22Rv1 (cell line): ENCODE measurements at regions not wholly inside any gene's neighbourhood (a gene's known extent, or its start where the extent isn't known, plus 50 kb on each side); places are given as distances from the start of the nearest gene placed in this dataset.

Source experiments
- ZFX ChIP-seq: fragments of 450-650 bp; IDR thresholded peaks from 2 replicates; pipeline ENCODE4 v1.6.1; 2017; ENCODE audit warnings: antibody characterized with exemption, borderline replicate concordance
- TF ChIP-seq, protein P1 (sequence below): fragments of 450-650 bp; IDR thresholded peaks from 2 replicates; pipeline ENCODE4 v1.5.1; 2017; ENCODE audit warnings: mild to moderate bottlenecking

DNA sequence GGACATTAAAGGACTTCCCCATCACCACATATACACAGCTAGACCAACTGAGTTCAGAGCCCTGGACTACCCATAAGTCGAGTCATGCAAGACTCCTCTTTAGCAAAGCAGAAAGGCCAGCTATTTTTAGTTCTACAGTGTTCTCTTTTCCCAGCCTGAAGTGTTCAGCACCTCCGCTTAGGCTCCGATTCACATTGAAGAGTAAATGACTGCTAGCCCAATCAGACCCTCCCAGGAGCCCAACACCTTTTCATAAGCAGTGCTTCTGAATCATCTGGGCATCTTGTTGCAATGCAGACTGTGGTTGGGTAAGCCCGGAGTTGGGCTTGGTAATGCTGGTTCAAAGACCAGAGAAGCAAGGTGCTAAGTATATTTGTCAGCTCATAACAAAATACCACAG is 73.6 kb upstream of the KCNK12 start:
- TF ChIP-seq, protein P1, sequence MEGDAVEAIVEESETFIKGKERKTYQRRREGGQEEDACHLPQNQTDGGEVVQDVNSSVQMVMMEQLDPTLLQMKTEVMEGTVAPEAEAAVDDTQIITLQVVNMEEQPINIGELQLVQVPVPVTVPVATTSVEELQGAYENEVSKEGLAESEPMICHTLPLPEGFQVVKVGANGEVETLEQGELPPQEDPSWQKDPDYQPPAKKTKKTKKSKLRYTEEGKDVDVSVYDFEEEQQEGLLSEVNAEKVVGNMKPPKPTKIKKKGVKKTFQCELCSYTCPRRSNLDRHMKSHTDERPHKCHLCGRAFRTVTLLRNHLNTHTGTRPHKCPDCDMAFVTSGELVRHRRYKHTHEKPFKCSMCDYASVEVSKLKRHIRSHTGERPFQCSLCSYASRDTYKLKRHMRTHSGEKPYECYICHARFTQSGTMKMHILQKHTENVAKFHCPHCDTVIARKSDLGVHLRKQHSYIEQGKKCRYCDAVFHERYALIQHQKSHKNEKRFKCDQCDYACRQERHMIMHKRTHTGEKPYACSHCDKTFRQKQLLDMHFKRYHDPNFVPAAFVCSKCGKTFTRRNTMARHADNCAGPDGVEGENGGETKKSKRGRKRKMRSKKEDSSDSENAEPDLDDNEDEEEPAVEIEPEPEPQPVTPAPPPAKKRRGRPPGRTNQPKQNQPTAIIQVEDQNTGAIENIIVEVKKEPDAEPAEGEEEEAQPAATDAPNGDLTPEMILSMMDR: no peak
- TF ChIP-seq ZFX: no peak
